Calu3 (cell line): ENCODE measurements at regions not wholly inside any gene's neighbourhood (a gene's known extent, or its start where the extent isn't known, plus 50 kb on each side); places are given as distances from the start of the nearest gene placed in this dataset.

Experiments used
- BruUV-seq: library from RNA; stranded (reverse); fragments of 400-500 nt; replicated peaks from 2 replicates; lab custom pipeline; 2021; lab: Mats Ljungman, UMichigan
- CTCF ChIA-PET: fragments of 300-600 bp; sonication (Branson Sonifier 250); formaldehyde crosslinking; loops from one replicate; lab custom pipeline; 2022; ENCODE audit warnings: antibody characterized with exemption; lab: Charles Lee
- DNase-seq: peaks from one replicate; pipeline ENCODE4 v3.0.0; 2022
- H3K27ac Mint-ChIP-seq: one replicate; pipeline ENCODE4 v1.8.0; 2022; ENCODE audit warnings: mixed read lengths; ENCODE audit not compliant: unreplicated experiment
- H3K27me3 Mint-ChIP-seq: one replicate; pipeline ENCODE4 v1.8.0; 2022; ENCODE audit warnings: mixed read lengths; ENCODE audit not compliant: unreplicated experiment
- H3K36me3 Mint-ChIP-seq: one replicate; pipeline ENCODE4 v1.8.0; 2022; ENCODE audit warnings: mild to moderate bottlenecking, moderate library complexity, mixed read lengths; ENCODE audit not compliant: insufficient read depth, unreplicated experiment
- H3K4me1 Mint-ChIP-seq: one replicate; pipeline ENCODE4 v1.8.0; 2022; ENCODE audit warnings: mild to moderate bottlenecking, low read depth, mixed read lengths; ENCODE audit not compliant: unreplicated experiment
- H3K4me3 Mint-ChIP-seq: one replicate; pipeline ENCODE4 v1.8.0; 2022; ENCODE audit warnings: mild to moderate bottlenecking, low read depth, moderate library complexity, mixed read lengths; ENCODE audit not compliant: unreplicated experiment
- H3K9me3 Mint-ChIP-seq: one replicate; pipeline ENCODE4 v1.8.0; 2022; ENCODE audit warnings: low read depth, mixed read lengths; ENCODE audit not compliant: unreplicated experiment
- CTCF ChIP-seq: fragments of 200-600 bp; IDR thresholded peaks from one replicate; pipeline ENCODE4 v1.8.0; 2022; ENCODE audit warnings: antibody characterized with exemption; ENCODE audit not compliant: unreplicated experiment
- intact Hi-C: fragments of 100-400 bp; cut with micrococcal nuclease; formaldehyde crosslinking; loops from one replicate; pipeline ENCODE4 v1.10.0; 2022; ENCODE audit not compliant: unreplicated experiment

GRCh38 chr16:65455761-65456160, 333.9 kb upstream of the CDH11 start:
- H3K4me1 Mint-ChIP-seq = no peaks in the 10 kb centered on the region
- BruUV-seq = no TSS peak
- no peak for TF ChIP-seq CTCF
- no peaks in the 10 kb centered on the region for H3K36me3 Mint-ChIP-seq
- H3K4me3 Mint-ChIP-seq = no peak overlapping the region
- H3K27me3 Mint-ChIP-seq = no peaks in the 10 kb centered on the region
- DNase-seq = no peak
- CTCF ChIA-PET = no interaction called here
- no peak overlapping the region for H3K27ac Mint-ChIP-seq
- peaks cover 18% of the 10 kb centered on the region for H3K9me3 Mint-ChIP-seq
- intact Hi-C loops = no loop called here

DNA sequence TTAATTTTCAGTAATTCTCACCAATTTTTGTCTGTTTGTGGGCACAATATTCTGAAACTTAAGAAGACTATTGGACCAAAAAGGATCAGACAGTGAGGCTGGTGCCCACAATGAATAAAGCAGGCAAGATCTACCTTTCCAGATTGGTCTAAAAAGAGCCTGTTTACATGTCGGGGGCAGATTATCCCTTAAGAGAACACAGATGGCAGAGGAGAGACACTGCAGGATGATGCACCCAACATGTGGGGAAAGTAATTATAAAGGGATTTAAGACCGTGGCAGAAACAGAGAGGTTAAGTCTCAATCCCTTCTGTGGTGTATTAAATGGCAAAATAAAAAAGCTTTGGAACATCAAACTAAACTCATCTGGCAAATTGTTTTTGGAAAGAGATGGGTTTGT, 331.8 kb upstream of the CDH11 start:
- Mint-ChIP-seq H3K4me1 (no peaks in the 10 kb centered on the region), H3K9me3 (peaks cover 20% of the 10 kb centered on the region), H3K4me3 (no peak overlapping the region), H3K36me3 (no peaks in the 10 kb centered on the region), H3K27me3 (no peaks in the 10 kb centered on the region), H3K27ac (no peak overlapping the region)
- no peak for TF ChIP-seq CTCF
- BruUV-seq = no TSS peak
- intact Hi-C loops = no loop called here
- no peak for DNase-seq
- CTCF ChIA-PET = no interaction called here

DNA sequence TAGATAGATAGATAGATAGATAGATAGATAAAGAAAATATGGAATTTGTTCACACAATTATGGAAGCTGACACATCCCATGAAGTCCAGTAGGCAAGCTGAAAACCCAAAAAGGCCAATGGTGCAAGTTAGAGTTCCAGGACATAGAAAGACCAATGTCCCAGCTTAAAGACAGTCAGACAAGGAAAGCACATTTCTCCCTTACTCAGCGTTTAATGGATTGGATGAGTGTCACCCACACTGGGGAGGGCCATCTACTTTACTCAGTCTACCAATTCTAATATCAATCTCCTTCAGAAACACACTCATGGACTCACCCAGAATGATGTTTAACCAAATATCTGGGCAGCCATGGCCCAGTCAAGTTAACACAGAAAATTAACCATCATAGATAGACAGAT, 327.7 kb upstream of the CDH11 start:
- no peak for DNase-seq
- Mint-ChIP-seq H3K9me3 (peaks cover 21% of the 10 kb centered on the region), H3K4me3 (no peak overlapping the region), H3K4me1 (no peaks in the 10 kb centered on the region), H3K27me3 (no peaks in the 10 kb centered on the region), H3K36me3 (no peaks in the 10 kb centered on the region), H3K27ac (no peak overlapping the region)
- no peak for TF ChIP-seq CTCF
- CTCF ChIA-PET = no interaction called here
- intact Hi-C loops = no loop called here
- no TSS peak for BruUV-seq

DNA sequence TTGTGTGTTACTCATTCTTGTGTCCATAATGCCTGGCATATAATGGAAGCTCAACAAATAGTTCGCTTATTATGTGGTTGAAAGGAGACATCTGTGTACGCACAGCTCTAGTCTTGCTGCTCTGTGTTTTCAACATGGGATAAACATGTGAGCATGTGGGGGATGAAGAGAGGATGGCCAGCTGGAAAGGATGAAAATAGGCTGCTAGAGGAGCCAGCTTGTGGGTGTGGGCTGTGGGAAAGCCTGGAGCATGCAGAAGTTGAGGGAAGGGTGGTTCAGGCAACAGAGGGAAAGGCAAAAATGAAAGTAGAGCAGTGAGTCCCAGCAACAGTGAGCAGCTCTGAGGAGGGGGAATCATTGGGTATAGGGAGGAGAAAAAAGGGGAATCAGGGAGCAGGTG, 324.6 kb upstream of the CDH11 start:
- no TSS peak for BruUV-seq

More for the DNA sequence above, 324.6 kb upstream of the CDH11 start:
- Mint-ChIP-seq H3K9me3 (peaks cover 16% of the 10 kb centered on the region), H3K4me1 (no peaks in the 10 kb centered on the region), H3K36me3 (no peaks in the 10 kb centered on the region), H3K4me3 (no peak overlapping the region), H3K27ac (no peak overlapping the region), H3K27me3 (no peaks in the 10 kb centered on the region)
- CTCF ChIA-PET = no interaction called here
- no peak for DNase-seq
- intact Hi-C loops = no loop called here
- TF ChIP-seq CTCF = no peak
